ENCODE measurements at regions not wholly inside any gene's neighbourhood (a gene's known extent, or its start where the extent isn't known, plus 50 kb on each side); places are given as distances from the start of the nearest gene placed in this dataset.

GRCh38 chr3:175893566-175893965 lies 1034.4 kb downstream of the NAALADL2 start:
- DNase-seq: no peak
- Mint-ChIP-seq H3K4me3 (no peak overlapping the region), H3K27ac (no peak overlapping the region), H3K9me3 (no peaks in the 10 kb centered on the region), H3K4me1 (no peaks in the 10 kb centered on the region), H3K36me3 (no peaks in the 10 kb centered on the region), H3K27me3 (no peaks in the 10 kb centered on the region)

- Mint-ChIP-seq H3K36me3 (no peaks in the 10 kb centered on the region), H3K4me3 (no peak overlapping the region)
These were observed 1030.9 kb downstream of the NAALADL2 start for GRCh38 chr3:175890066-175890465.

DNA sequence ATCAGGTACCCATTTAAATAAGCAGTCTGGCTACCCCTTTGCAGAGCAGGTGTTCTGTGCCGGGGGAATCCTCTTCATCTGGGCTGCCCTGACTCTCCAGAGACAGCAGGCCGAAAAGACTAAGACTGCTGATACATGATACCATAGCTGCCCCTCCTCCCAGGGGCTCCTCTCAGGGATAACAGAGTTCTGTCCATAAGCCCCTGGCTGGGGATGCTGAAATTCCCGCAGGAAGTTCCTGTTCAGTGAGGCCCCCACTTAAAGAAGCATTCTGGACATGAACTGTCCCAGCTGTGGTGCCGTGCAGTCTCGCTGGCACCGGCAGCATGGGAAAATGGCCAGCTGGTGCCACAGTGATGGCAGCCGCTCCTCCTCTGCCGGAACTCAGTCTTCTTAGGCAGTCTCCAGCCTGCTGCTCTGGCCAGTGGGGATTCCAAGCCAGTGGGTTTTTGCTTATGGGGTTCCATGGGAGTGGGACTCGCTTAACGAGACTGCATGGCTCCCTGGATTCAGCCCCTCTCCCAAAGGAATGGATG lies 1026.2 kb downstream of the NAALADL2 start:
- Mint-ChIP-seq H3K4me1 (no peaks in the 10 kb centered on the region), H3K4me3 (no peak overlapping the region), H3K27me3 (no peaks in the 10 kb centered on the region), H3K9me3 (peaks cover 7% of the 10 kb centered on the region), H3K27ac (no peak overlapping the region), H3K36me3 (no peaks in the 10 kb centered on the region)
- DNase-seq: no peak

More at GRCh38 chr3:175890066-175890465, 1030.9 kb downstream of the NAALADL2 start:
- DNase-seq: no peak
- Mint-ChIP-seq H3K9me3 (no peaks in the 10 kb centered on the region), H3K27ac (no peak overlapping the region), H3K27me3 (no peaks in the 10 kb centered on the region), H3K4me1 (no peaks in the 10 kb centered on the region)

DNA sequence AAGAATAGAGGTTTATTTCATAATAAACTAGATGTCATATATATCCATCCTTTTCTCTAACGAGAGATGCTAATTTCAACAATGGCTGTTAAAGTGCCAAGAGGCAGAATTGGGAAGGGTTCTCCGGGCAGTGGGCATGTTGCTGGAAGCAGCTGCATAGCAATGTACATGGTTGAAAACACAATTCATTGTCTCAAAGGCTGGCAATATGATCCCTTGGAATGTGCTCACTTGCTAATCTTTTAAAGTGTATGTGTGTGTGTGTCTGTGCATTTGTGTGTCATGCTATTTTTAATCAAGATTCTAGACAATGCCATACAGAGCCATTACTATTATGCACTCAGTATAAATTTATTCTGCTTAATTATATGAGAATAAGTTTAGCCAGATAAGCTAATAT lies 1020.3 kb downstream of the NAALADL2 start:
- Mint-ChIP-seq H3K27me3 (no peaks in the 10 kb centered on the region), H3K4me3 (no peak overlapping the region), H3K4me1 (no peaks in the 10 kb centered on the region), H3K9me3 (peaks cover 7% of the 10 kb centered on the region), H3K36me3 (no peaks in the 10 kb centered on the region), H3K27ac (no peak overlapping the region)
- no peak for DNase-seq

DNA sequence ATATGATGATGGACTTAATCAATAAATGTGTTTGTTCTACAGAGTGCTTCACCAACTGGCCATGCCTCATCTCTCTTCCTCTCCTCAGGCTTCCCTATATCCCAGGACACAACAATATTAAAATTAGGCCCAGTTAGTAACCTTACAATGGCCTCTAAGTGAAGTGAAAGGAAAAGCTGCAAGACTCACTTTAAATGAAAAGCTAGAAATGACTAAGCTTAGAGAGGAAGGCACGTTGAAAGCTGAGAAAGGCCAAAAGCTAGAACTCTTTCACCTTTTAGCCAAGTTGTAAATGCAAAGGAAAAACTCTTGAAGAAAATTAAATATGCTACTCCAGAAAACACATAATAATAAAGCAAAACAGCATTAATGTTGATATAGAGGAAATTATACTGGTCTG lies 1010.3 kb downstream of the NAALADL2 start:
- H3K36me3 Mint-ChIP-seq: no peaks in the 10 kb centered on the region
- no peak for DNase-seq
- H3K9me3 Mint-ChIP-seq: peaks cover 4% of the 10 kb centered on the region
- no peak overlapping the region for H3K27ac Mint-ChIP-seq
- H3K27me3 Mint-ChIP-seq: no peaks in the 10 kb centered on the region
- H3K4me3 Mint-ChIP-seq: no peak overlapping the region
- H3K4me1 Mint-ChIP-seq: no peaks in the 10 kb centered on the region

- H3K36me3 Mint-ChIP-seq: no peaks in the 10 kb centered on the region
- no peaks in the 10 kb centered on the region for H3K27me3 Mint-ChIP-seq
- DNase-seq: no peak
- no peak overlapping the region for H3K27ac Mint-ChIP-seq
- H3K4me1 Mint-ChIP-seq: no peaks in the 10 kb centered on the region
- H3K9me3 Mint-ChIP-seq: peaks cover 4% of the 10 kb centered on the region
- no peak overlapping the region for H3K4me3 Mint-ChIP-seq
These were observed 1009.5 kb downstream of the NAALADL2 start for GRCh38 chr3:175868626-175869025.

GRCh38 chr3:175865724-175866123 lies 1006.6 kb downstream of the NAALADL2 start:
- Mint-ChIP-seq H3K27me3 (no peaks in the 10 kb centered on the region), H3K36me3 (no peaks in the 10 kb centered on the region), H3K27ac (no peak overlapping the region), H3K9me3 (peaks cover 3% of the 10 kb centered on the region), H3K4me1 (no peaks in the 10 kb centered on the region), H3K4me3 (no peak overlapping the region)
- no peak for DNase-seq

DNA sequence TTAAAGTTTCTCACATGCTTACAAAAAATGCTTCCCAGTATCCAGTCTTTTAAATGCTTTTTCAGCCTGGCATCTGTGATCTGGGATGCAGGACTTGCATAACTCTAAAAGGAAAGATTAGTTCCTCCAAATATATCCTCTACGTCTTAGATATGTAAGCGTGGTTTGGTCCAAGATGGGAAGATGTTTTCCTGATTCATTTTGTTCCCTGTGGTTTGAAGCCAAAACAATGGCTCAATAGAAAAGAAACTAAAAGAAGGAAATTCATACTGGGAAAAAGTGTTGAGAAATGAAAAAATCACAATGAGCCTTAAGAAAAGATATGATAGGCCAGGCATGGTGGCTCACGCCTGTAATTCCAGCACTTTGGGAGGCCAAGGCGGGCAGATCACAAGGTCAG lies 1002.8 kb downstream of the NAALADL2 start:
- Mint-ChIP-seq H3K27me3 (no peaks in the 10 kb centered on the region), H3K9me3 (peaks cover 4% of the 10 kb centered on the region), H3K4me1 (no peaks in the 10 kb centered on the region), H3K36me3 (no peaks in the 10 kb centered on the region), H3K27ac (no peak overlapping the region), H3K4me3 (no peak overlapping the region)
- DNase-seq: no peak

Measured in activated naive CD8-positive, alpha-beta T cell treated with anti-CD3 and anti-CD28 coated beads for 36 hours (primary cell).